ENCODE measurements at regions not wholly inside any gene's neighbourhood (a gene's known extent, or its start where the extent isn't known, plus 50 kb on each side); places are given as distances from the start of the nearest gene placed in this dataset.

DNA sequence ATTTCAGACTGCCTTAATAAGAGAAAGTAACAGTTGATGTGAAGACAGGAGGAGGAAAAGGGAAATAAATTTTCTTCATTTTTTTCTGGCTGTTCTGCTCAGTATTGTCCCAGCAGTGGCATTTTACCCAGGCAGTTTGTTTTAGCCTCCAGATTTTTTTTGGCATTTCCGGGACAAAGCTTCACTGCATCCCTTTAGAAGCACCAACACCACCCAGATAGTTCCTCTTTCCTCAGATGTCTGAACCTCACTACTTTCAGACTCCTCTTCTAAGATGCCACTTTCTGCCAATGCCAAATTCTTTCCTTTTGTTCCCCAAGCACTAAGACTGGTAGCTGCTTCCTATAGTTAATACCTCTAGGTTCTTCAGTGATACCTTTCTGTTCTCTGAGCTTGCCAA lies 480.1 kb upstream of the SLC10A2 start:
- Histone ChIP-seq H3K9me3 (peaks cover 0 to 45% (median 13%) of the 10 kb centered on the region in 11 donors), H3K4me3 (no peak overlapping the region), H3K4me1 (no peaks in the 10 kb centered on the region), H3K36me3 (no peaks in the 10 kb centered on the region), H3K27me3 (no peaks in the 10 kb centered on the region), H3K27ac (no peak overlapping the region)
- ATAC-seq (no peak), DNase-seq (no peak)
- TF ChIP-seq, protein P1, sequence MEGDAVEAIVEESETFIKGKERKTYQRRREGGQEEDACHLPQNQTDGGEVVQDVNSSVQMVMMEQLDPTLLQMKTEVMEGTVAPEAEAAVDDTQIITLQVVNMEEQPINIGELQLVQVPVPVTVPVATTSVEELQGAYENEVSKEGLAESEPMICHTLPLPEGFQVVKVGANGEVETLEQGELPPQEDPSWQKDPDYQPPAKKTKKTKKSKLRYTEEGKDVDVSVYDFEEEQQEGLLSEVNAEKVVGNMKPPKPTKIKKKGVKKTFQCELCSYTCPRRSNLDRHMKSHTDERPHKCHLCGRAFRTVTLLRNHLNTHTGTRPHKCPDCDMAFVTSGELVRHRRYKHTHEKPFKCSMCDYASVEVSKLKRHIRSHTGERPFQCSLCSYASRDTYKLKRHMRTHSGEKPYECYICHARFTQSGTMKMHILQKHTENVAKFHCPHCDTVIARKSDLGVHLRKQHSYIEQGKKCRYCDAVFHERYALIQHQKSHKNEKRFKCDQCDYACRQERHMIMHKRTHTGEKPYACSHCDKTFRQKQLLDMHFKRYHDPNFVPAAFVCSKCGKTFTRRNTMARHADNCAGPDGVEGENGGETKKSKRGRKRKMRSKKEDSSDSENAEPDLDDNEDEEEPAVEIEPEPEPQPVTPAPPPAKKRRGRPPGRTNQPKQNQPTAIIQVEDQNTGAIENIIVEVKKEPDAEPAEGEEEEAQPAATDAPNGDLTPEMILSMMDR (IDR thresholded peaks at IDR 0.05), result no peak
- WGBS, 2 donors, result 81 to 100% methylated on average over 1 of the region's 1 CpG
- intact Hi-C loops (cut with DNase I), result no loop called here

- Histone ChIP-seq H3K9me3 (peaks cover 0 to 46% (median 13%) of the 10 kb centered on the region in 11 donors), H3K4me1 (no peaks in the 10 kb centered on the region), H3K27ac (no peak overlapping the region), H3K27me3 (no peaks in the 10 kb centered on the region), H3K4me3 (no peak overlapping the region), H3K36me3 (no peaks in the 10 kb centered on the region)
- DNase-seq (no peak), ATAC-seq (no peak)
- intact Hi-C loops (cut with DNase I), result no loop called here
- WGBS, 2 donors, result 0 to 92% methylated on average over 1 of the region's 1 CpG
- TF ChIP-seq, protein P1 (IDR thresholded peaks at IDR 0.05), result no peak
Observed at GRCh38 chr13:103542648-103543047, 476.4 kb upstream of the SLC10A2 start.

- peaks cover 0 to 36% (median 13%) of the 10 kb centered on the region in 11 donors for H3K9me3 ChIP-seq
- no peak overlapping the region for H3K4me3 ChIP-seq
- no peaks in the 10 kb centered on the region for H3K4me1 ChIP-seq
- H3K27ac ChIP-seq, result no peak overlapping the region
- intact Hi-C loops (cut with DNase I), result no loop called here
- TF ChIP-seq, protein P1 (IDR thresholded peaks at IDR 0.05), result no peak
- H3K36me3 ChIP-seq, result no peaks in the 10 kb centered on the region
- no peak for ATAC-seq
- 93 to 95% methylated on average over 1 of the region's 1 CpG for WGBS, 2 donors
- DNase-seq, result no peak
- H3K27me3 ChIP-seq, result no peaks in the 10 kb centered on the region
Observed at GRCh38 chr13:103540382-103540765, 474.2 kb upstream of the SLC10A2 start.

DNA sequence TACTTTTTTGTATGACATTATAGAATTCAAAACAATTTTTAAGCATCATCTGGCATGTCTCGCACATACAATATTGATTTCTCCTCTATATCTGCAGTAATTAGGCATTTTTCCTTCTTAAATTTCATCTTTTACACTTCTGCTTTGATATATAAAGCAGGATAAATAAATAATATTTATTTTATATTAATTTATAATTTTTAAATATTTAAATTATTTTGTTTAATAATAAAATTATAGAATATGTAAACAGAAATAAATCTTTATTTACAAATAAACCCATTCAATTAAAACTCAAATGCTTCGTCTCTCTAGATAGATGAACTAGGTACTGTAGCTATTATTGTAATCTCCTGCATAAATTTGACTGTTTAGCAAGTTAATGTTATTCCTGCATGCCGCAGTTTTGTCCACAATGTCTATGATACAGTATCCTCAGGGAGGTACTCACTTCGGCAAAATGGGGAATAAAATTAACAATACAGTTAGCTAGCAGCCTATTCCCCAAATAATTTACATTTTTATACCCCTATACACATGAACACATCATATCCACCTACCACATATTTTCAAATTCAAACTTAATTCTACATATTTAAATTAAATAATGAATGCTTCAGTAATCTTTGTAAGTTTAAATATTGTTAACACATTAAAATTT lies 473.6 kb upstream of the SLC10A2 start:
- Histone ChIP-seq H3K36me3 (no peaks in the 10 kb centered on the region), H3K4me3 (no peak overlapping the region), H3K9me3 (peaks cover 0 to 31% (median 13%) of the 10 kb centered on the region in 11 donors), H3K27ac (no peak overlapping the region), H3K27me3 (no peaks in the 10 kb centered on the region), H3K4me1 (no peaks in the 10 kb centered on the region)
- ATAC-seq (no peak), DNase-seq (no peak)
- WGBS, 2 donors, result 87 to 94% methylated on average over 4 of the region's 4 CpGs
- TF ChIP-seq, protein P1 (IDR thresholded peaks at IDR 0.05), result no peak
- intact Hi-C loops (cut with DNase I), result no loop called here
